ENCODE measurements at regions not wholly inside any gene's neighbourhood (a gene's known extent, or its start where the extent isn't known, plus 50 kb on each side); places are given as distances from the start of the nearest gene placed in this dataset.
A peak's percentile ranks its signal among the peaks of the same experiment; 100 is the strongest.
"Not testable (repeated sequence)": the region's sequence is repeated elsewhere in the genome, so short reads cannot be mapped to it uniquely, and the experiment has no call there.

DNA sequence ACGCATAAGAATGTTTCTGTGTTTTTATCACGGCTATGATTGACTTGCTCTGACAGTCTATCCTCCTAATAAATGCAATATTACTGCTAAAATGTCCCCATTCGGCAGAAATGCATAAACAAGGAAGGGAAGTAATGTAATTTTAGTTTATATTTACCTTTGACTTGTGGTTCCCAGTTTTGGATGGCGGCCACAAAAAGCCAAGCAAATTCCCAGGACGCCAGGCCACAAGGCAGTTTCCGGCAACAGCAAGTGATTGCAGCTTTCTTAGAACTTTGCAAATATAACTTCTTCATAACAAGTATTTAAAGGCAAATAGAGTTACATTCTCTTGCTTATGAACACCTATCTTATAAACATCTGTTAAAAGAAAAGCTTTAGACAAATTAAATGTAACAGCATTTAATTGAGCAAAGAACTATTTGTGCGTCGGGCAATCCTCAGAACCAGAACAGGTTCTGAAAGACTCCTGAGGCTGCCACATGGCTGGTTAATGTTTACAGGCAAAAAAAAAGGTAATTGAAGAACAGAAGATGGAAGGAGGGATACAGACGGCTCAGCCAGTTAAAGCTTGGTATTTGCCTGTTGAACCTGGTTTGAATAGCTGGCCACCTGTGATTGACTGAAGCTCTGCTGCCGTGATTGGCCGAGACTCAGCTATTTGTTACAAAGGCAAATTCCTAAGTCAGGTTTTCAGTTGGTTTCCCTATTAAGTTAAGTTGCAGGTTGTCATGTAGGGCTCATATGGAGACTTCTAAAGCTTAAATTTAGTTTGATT is 80.8 kb downstream of the C21orf91 start:
- DNase-seq (ENCODE audit: low read depth in 3 of 3): no peak

DNA sequence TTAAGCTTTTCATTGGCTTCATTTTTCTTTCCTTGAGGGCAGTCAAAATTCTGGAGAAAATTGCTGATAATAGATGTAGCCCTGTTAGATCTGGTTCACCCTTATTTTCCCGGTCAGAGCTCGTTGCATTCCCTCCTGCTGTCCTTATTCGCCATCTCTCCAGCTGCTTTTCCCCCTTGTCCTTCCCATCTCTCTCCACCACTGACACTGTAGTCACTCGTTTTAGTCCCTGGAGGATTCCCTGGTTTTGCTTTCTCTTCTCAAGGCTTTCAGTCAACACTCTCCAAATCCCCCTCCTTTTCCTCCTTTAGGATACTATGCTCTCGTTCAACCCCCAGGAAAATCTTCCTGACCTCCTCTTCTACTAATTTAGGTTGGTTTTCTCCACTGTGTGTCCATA is 83.1 kb downstream of the C21orf91 start:
- DNase-seq (ENCODE audit: low read depth in 3 of 3): no peak

DNA sequence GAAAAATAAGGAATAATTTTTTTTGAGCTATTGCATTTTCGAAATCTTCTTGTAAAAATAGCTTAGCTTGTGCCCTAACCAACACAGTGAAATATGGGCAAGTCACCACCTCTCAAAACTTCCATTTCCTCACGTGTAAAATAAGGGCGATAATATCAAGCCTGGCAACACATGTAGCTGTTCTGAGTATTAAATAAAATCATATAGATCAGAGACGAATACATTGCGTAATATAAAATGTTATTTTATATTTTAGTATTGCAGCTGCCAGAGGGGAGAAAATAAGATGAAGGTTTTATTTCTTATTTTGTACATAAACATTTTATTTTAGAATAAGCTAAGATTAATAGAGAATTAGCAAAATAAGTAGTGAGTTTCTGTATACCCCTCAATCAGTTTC is 85.9 kb downstream of the C21orf91 start:
- no peak for DNase-seq (ENCODE audit: low read depth in 3 of 3)

DNA sequence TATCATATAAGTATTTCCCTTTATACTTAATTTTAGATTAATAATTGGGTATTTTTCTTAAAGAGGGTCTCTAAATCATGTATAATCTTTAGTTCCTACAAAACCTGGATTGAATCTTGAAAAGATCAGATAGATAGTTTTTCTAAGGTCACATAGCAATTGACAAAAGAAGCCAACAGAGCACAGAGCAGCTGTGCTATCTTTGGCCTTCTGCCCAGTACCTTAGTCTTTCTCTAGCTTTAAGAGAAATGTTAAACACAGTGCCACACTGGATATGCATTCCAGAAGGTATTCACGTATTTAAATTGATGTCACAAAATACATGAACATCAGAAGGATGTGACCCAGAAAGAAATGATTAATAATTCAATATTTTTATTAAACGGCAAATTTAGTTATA is 86.8 kb downstream of the C21orf91 start:
- DNase-seq (ENCODE audit: low read depth in 3 of 3): no peak

DNA sequence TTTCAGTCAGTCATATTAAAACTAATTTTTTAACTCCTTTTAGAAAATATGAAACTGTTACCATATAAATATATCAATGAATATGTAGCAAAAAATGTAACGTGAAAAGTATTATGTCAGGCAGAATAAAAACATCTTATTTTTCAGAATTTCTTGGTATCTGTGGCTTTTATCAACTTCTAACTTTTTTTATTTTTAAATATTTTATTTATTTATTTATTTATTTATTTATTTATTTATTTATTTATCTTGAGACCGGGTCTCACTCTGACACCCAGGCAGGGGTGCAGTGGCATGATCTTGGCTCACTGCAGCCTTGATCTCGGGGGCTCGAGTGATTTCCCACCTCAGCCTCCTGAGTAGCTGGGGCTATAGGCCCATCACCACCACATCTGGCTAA is 87.6 kb downstream of the C21orf91 start:
- DNase-seq (ENCODE audit: low read depth in 3 of 3): no peak

DNA sequence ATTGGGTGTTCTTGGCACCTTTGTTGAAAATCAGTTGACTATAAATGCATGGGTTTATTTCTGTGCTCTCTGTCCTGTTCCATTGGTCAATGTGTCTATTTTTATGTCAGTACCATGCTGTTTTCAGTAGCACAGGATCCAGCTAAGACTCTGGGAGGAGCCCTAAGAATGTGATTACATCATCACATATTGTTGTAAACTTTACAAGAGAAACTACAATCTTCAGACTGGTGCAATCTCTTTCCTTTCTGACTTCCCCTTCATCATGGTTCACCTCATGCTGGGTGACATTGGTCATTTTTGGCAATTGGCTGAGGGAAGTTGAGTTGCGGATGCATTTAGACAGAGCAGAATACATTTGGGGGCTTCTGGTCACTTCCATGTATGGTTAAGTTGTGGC is 88.4 kb downstream of the C21orf91 start:
- no peak for DNase-seq (ENCODE audit: low read depth in 3 of 3)

DNA sequence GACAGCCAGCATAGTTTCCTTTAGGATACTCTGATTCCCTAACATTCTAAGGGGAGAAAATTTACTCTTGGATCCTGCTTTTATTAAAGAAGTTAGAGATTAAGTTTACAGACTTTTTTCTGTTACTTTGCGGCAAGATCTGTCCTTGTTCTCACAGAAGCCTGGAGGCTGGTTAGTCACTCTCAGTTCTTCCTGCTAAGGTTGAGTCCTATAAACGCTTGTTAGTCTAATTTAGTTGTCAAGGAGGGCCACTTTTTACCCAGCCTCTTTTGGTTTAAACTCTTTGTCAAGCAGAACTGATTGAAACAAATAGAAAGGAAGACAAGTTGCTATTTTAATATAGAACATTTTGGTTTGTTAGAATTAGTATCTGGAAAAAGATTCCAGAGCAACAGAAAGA is 89.7 kb downstream of the C21orf91 start:
- DNase-seq (ENCODE audit: low read depth in 3 of 3): no peak

DNA sequence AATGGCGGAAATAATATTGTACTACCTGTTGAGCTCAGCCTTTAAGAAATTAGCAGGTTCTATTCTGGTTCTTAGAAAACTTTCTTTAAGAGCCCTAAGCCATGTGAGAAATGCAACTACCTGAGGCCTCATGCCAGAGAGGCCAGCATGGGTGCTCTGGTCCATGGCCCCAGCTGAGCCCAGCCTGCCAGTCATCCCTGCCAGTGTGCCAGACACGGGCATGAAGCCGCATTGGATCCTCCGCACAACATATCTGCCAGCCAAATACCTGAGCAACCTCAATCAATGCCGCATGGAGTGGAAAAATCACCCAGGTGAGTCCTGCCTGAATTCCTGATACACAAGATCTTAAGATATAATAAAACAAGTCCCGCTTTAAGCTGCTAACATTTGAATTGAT is 91.8 kb downstream of the C21orf91 start:
- DNase-seq (ENCODE audit: low read depth in 3 of 3): no peak

DNA sequence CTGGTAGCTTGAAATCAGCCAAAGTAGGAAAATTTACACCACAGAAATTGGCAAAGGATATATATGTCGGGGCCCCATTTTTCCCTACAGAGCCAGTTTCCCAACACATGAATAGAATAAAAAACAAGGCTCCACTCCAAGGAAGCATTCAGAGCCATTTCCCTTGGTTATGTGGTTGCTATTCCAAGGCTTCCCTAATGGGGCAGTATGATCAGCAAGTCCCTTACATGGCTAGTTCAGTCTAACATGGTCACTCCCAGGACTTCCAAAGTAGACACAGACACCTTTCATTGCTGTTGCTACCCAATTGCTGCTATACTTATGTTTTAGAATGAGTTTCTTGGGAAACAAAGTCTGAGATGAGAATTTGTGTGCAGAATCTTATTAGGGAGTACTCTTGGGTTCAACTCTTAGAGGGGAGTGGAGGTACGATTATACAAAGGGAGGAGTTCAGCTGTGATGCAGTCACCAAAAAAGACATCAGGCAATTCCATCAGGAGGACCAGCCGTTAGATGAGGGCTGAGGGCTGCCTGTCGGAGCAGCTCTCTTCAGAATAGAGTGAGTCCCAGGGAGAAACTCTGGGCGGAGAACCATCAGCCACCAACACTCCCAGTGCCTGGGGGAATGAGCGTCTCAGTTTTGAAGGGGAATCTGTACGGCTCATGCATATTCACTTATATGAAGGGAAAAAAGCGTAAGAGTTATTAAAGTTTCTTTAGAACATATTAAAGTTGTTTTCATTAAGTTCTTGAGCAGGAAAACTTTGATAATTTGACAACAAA is 92.9 kb downstream of the C21orf91 start:
- no peak for DNase-seq (ENCODE audit: low read depth in 3 of 3)

DNA sequence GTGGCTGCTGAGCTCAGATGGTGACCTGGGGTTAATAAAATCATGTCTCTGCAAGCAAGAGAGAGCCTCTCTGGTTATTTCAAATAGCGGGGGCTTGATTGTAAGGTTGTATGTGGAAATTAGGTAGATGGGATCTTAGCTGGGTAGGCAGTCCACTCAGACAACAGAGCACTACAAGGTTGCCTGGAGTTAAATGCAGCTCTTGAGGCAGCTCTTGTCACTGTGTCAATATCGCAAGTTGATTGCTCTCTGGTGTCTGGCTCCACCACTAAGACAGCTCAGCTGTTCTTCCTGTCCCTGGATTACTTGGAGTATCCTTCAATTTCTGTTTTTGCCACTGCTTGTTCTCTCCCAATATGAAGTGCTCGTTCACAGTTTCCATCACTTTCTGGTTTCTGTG is 93.8 kb downstream of the C21orf91 start:
- no peak for DNase-seq (ENCODE audit: low read depth in 3 of 3)

DNA sequence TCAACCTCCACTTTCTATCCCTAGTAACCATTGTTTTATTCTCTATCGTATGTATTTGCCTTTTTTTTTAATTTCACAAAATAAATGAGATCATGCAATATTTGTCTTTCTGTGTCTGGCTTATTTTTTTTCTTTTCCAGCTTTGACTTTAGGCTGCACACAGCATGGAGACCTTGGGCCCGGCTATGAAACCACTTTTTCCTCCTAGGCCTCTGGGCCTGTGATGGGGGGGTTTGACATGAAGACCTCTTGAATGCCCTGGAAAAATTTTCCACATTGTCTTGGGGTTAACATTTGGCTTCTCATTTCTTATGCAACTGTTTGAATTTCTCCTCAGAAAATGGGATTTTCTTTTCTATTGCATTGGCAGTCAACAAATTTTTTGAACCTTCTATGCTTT is 100.2 kb upstream of the BTG3 start:
- DNase-seq (ENCODE audit: low read depth in 3 of 3): no peak

DNA sequence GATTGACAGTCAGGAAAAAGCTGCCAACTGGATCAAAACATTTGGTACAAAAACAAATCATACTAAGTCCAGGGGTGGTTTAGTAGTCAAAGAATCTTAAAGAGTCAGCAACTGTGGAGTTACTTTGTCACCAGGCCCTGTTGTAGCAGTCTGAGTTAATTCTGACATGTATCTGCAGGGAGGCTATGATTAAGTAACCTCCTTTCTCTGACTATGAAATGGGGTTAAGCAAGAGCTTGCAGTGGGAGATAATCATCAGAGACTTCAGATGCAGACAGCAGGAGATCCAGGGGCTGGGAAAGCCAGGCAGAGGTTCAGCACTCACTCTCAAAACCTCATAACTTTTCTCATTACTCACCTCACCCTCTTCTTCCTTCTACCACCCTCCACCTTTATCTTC is 99.2 kb upstream of the BTG3 start:
- no peak for DNase-seq (ENCODE audit: low read depth in 3 of 3)

DNA sequence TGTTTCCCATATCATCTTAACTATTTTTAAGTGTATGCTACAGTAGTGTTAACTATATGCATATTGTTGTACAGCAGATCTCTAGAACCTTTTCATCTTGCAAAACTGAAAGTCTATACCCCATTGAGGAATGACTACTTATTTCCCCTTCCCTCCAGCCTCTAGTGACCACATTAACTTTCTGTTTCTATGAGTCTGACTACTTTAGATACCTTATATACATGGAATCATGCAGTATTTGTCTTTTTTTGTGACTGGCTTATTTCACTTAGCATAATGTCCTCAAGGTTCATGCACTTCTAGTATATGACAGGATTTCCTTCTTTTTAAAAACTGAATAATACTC is 96.5 kb upstream of the BTG3 start:
- no peak for DNase-seq (ENCODE audit: low read depth in 3 of 3)

DNA sequence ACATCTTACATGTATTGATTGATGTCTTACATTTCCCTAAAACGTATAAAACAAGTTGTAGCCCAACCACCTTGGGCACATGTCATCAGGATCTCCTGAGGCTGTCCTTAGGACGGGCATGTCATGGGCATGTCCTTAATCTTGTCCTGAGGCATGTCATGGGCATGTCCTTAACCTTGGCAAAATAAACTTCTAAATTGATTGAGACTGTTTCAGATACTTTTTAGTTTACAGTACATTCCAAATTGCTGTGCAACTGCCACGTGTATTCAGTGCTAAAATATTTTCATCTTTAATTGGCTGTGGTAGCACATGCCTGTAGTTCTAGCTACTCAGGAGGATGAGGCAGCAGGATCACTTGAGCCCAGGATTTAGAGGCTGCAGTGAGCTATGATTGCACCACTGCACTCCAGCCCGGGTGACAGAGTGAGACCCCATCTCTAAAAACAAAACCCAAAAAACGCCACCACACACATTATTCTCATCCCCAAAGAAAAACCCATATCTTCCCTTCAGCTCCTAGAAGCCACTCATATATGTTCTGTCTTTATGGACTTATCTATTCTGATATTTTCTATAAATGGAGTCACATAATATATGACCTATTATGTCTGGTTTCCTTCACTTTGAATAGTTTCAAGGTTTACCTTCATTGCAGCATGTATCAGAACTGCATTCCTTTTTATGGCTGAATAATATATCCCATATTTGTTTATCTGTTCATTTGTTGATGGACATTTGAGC is 96.0 kb upstream of the BTG3 start:
- no peak for DNase-seq (ENCODE audit: low read depth in 3 of 3)

DNA sequence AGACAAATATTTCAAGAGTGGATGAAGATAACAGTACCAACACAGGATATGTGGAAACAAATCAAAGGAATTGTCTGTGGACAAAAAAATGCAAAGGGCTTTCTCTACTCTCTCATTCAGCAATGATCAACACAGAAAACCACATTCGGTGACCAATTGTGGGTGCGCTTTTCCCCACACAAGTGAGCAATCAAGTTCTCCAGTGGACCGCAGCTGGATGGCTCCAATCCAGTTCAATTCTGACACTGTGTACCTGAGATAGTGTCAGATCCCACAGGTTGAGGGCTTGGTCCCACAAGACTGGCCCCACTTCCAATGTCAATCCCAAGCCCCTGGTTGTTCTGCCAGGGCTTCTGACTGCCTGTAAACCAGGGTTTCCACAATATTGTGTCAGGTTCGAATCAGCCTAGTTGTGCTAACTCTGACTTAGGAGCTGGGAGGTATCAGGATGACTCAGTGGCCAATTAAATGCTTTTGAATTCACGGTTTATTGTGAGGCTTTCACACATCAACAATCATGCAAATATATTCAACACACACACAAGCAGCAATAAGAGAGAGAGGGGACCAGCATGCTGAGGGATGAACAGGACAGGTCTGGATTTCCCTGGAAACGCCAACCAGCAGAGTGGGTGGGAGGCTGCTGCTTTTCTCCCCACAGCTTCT is 87.0 kb upstream of the BTG3 start:
- DNase-seq (ENCODE audit: low read depth in 3 of 3): no peak

DNA sequence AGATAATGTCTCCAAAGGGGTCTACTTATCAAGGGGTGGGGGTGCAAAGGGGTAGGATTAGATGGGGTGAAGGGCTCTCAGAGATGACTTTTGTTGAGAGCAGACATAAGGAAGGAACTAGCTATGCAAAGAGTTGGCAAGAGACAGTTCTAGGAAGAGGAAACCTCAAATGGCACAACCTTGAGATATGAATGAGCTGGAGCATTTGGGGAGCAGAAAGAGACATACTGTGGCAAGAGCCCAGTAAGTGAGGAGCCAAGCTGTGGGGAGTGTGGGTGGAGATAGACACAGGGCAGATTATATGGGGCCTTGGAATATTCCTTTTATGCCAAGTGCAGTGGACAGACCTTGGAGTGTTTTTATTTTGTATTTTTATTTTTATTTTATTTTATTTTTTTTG is 84.8 kb upstream of the BTG3 start:
- no peak for DNase-seq (ENCODE audit: low read depth in 3 of 3)

DNA sequence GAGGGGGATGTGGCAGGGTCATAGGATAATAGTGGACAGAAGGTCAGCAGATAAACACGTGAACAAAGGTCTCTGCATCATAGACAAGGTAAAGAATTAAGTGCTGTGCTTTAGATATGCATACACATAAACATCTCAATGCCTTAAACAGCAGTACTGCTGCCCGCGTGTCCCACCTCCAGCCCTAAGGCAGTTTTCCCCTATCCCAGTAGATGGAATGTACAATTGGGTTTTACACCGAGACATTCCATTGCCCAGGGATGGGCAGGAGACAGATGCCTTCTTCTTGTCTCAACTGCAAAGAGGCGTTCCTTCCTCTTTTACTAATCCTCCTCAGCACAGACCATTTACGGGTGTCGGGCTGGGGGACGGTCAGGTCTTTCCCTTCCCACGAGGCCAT is 81.7 kb upstream of the BTG3 start:
- not testable (repeated sequence) for DNase-seq (ENCODE audit: low read depth in 3 of 3)

DNA sequence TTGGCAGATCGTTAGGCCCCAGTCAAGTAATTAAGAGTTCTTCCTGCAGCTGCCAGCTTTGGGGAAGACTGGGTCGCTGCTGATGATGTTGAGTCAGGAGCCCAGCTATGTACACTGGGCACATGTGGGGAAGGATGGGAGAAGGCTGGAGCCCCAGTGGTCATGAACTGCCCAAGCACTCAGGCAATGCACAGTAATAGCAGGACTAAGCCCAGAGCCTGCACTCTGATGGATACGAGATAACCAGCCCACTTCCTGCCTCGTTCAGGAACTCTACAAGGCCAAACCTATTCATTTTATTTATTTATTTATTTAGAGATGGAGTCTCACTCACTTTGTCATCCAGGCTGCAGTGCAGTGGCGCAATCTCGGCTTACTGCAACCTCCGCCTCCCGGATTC is 81.1 kb upstream of the BTG3 start:
- no peak for DNase-seq (ENCODE audit: low read depth in 3 of 3)

DNA sequence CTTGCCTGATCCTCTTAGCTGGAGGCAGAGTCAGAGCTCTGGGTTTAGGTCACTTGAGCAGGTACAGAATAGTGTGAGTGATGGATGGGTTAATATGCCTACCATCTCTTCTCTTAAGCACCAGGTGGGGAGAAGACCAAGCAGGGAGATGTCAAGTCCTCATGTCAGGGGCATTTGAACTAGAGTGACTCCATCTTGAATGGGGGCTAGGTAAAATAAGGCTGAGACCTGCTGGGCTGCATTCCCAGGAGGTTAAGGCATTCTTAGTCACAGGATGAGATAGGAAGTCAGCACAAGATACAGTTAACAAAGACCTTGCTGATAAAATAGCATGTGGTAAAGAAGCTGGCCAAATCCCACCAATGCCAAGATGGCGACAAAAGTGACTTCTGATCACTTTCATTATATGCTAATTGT is 77.4 kb upstream of the BTG3 start:
- DNase-seq (ENCODE audit: low read depth in 3 of 3): no peak

DNA sequence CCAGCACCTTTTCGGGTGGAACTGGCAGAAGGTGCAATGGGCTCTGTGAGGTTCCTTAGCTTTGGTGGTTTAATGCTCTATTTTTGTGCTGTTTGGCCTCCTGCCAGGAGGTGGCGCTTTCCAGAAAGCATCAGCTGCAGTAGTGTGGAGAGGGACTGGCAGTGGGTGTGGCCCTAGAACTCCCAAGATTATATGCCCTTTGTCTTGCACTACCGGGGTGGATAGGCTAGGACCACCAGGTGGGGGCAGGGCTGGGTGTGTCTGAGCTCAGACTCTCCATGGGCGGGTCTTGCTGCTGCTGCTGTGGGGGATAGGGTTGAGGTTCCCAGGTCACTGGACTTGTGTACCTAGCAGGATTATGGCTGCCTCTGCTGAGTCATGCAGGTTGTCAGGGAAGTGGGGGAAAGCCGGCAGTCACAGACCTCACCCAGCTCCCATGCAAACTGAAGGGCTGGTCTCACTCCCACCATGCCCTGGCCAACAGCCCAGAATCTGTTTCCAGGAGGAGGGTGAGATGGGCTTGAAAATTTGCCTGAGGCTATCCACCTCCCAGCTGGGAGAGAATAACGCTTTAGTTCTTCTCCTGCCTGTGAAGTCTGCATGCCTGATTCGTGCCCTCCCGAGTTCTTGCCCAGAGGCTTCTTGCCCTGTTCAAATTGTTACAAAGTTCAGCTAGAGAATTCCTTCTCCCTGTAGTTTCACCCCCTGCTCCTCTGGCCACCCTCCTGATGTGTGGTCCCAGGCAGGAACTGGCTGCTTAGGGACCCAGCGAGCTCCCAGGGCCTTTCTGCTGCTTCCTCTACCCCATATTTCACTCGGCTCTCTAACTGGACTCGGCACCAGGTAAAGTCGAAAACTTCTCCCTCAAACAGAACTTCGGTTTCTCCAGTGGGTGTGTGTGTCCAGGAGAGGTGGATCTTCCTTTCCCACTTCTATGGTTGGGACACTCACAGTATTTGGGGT is 76.5 kb upstream of the BTG3 start:
- DNase-seq (ENCODE audit: low read depth in 3 of 3): peak; percentile 22 to 52 (median 31)

DNA sequence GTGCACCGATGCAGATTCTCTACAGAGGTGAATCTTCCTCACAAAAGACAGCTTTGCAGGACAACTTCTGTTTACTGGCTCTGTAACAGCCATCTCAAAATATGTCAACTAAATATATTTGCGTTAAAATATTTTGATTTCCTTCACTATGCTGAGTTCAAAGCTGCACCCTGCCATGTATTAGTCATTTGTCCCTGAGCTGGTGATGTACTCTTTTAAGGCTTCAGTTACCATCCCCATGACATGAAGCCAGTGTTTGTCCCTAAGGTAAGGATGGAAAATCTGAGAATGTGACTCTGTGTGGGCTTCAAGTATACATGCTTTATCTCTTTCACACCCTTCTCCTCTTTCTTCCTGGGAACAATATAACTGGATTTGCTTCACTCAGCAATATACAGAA is 70.2 kb upstream of the BTG3 start:
- DNase-seq (ENCODE audit: low read depth in 3 of 3): no peak
